ENCODE measurements at regions not wholly inside any gene's neighbourhood (a gene's known extent, or its start where the extent isn't known, plus 50 kb on each side); places are given as distances from the start of the nearest gene placed in this dataset.

DNA sequence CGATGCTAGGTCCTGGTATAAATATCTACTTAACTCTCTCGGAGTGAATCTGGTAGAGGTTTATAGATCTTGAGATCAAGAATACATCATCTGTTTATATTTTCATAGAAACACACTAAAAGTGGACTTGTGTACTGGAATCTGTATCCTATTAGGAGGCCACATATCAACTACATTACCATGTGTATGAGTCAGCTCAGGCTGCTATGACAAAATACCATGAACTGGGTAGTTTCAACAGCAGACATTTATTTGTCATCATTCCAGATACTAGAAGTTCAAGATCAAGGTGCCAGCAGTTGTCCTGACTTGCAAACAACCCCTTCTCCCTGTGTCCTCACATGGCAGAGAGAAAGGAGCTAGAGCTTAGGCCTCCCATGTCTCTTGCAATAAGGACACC, 113.9 kb upstream of the PFKP start:
- TF ChIP-seq FOXK2 (IDR thresholded peaks at IDR 0.05) (no peak), TARDBP (IDR thresholded peaks at IDR 0.05) (no peak), ZNF384 (IDR thresholded peaks at IDR 0.05) (no peak), FOXM1 (IDR thresholded peaks at IDR 0.05; ENCODE audit: borderline replicate concordance) (no peak), ARNT (IDR thresholded peaks at IDR 0.05) (no peak)
